ENCODE measurements at regions not wholly inside any gene's neighbourhood (a gene's known extent, or its start where the extent isn't known, plus 50 kb on each side); places are given as distances from the start of the nearest gene placed in this dataset.

- TF ChIP-seq CTCF (IDR thresholded peaks at IDR 0.05): no peak
- no peak for TF ChIP-seq POLR2A (IDR thresholded peaks at IDR 0.05)
These were observed 188.3 kb upstream of the DPT start for GRCh38 chr1:168917309-168917708.
